DOHH2 (cell line): ENCODE measurements at regions not wholly inside any gene's neighbourhood (a gene's known extent, or its start where the extent isn't known, plus 50 kb on each side); places are given as distances from the start of the nearest gene placed in this dataset.

Source experiments
- H3F3A ChIP-seq: fragments of 200-600 bp; sonication (generic), shearing (Covaris generic); 2 replicates; pipeline ENCODE4 v1.6.0; 2016; ENCODE audit warnings: antibody characterized with exemption, mild to moderate bottlenecking; ENCODE audit not compliant: control insufficient read depth, insufficient read depth
- H3K27ac ChIP-seq: fragments of 200-600 bp; sonication (generic); 2 replicates; pipeline ENCODE4 v1.5.1; 2014; ENCODE audit warnings: low read depth, mild to moderate bottlenecking, low read length, moderate library complexity
- H3K27me3 ChIP-seq: fragments of 200-600 bp; sonication (generic); 2 replicates; pipeline ENCODE4 v1.6.1; 2014; ENCODE audit warnings: mild to moderate bottlenecking, low read length, mixed read lengths; ENCODE audit not compliant: control insufficient read depth
- H3K36me3 ChIP-seq: fragments of 200-600 bp; sonication (generic); 2 replicates; pipeline ENCODE4 v1.6.1; 2014; ENCODE audit warnings: mild to moderate bottlenecking, low read length, moderate library complexity, mixed read lengths; ENCODE audit not compliant: control insufficient read depth
- H3K4me1 ChIP-seq: fragments of 200-600 bp; sonication (generic); 2 replicates; pipeline ENCODE4 v1.6.1; 2014; ENCODE audit warnings: mild to moderate bottlenecking, low read length, mixed read lengths; ENCODE audit not compliant: control insufficient read depth
- H3K4me2 ChIP-seq: fragments of 200-600 bp; sonication (generic); 2 replicates; pipeline ENCODE4 v1.6.0; 2014; ENCODE audit warnings: mild to moderate bottlenecking, low read length, moderate library complexity
- H3K4me3 ChIP-seq: fragments of 200-600 bp; sonication (generic); 2 replicates; pipeline ENCODE4 v1.5.1; 2014; ENCODE audit warnings: mild to moderate bottlenecking, low read length, mixed read lengths
- H3K79me2 ChIP-seq: fragments of 200-600 bp; sonication (generic); 2 replicates; pipeline ENCODE4 v1.6.1; 2014; ENCODE audit warnings: mild to moderate bottlenecking, low read length, mixed read lengths; ENCODE audit not compliant: control insufficient read depth
- H3K9me2 ChIP-seq: fragments of 200-600 bp; sonication (generic); replicated peaks from 2 replicates; pipeline ENCODE4 v1.6.1; 2014; ENCODE audit warnings: mild to moderate bottlenecking, low read length, mixed read lengths; ENCODE audit not compliant: control insufficient read depth
- H3K9me3 ChIP-seq: fragments of 200-600 bp; sonication (generic); 2 replicates; pipeline ENCODE4 v1.6.1; 2014; ENCODE audit warnings: antibody characterized with exemption, low read length, mixed read lengths; ENCODE audit not compliant: control insufficient read depth, insufficient read depth
- H4K20me1 ChIP-seq: fragments of 200-600 bp; sonication (generic); 2 replicates; pipeline ENCODE4 v1.6.0; 2014; ENCODE audit warnings: low read depth, mild to moderate bottlenecking, antibody characterized with exemption, low read length, moderate library complexity; ENCODE audit not compliant: control insufficient read depth, insufficient read depth
- CTCF ChIP-seq: fragments of 200-600 bp; sonication (generic); IDR thresholded peaks from one replicate; pipeline ENCODE4 v1.5.1; 2014; ENCODE audit warnings: antibody characterized with exemption, mild to moderate bottlenecking, low read depth, low read length; ENCODE audit not compliant: poor library complexity, severe bottlenecking
- EZH2phosphoT487 ChIP-seq: fragments of 200-600 bp; sonication (generic); IDR thresholded peaks from 2 replicates; pipeline ENCODE4 v1.6.1; 2017; ENCODE audit warnings: borderline replicate concordance, mild to moderate bottlenecking, antibody characterized with exemption, low read length, moderate library complexity, mixed read lengths

DNA sequence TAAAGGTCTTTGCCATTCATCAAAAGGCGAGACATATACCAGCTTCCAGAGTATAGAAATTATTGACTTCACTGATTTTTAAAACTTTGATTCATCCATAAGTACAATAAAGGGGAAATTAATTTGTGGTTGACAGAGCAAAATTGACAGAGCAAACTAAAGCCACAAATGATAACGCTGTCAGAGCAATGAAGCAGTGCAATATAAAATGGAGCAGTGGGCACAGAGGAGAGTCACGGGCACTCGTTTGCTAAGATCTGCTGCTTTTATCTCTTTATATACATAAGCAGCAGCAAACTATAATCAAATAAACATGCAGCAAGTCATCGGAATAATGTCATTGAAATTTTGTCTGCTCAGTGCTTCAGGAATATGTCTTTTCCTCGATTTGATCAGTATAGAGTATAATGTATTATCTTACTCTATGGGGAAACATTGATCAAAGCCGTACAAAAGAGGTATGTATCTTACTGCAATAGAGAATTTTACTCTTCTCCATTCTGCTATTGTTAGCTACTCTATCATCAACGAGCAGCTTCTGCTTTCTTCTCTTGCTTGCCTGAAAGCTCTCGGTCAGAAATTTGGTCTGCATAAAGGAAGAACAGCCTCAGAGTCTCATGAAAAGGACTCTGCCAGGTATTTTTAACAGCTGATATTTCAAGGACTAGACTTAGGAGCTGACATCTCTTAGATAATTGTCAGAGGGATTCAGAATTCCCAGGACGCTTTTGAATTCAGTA, 546.0 kb upstream of the ARID1B start:
- no peak for TF ChIP-seq CTCF
- TF ChIP-seq EZH2phosphoT487 = no peak
- Histone ChIP-seq H3F3A (no peaks in the 10 kb centered on the region), H3K79me2 (no peaks in the 10 kb centered on the region), H3K27ac (no peak overlapping the region), H3K36me3 (no peaks in the 10 kb centered on the region), H3K4me3 (no peak overlapping the region), H3K27me3 (no peaks in the 10 kb centered on the region), H3K9me3 (no peaks in the 10 kb centered on the region), H3K4me2 (no peak overlapping the region), H4K20me1 (no peaks in the 10 kb centered on the region), H3K9me2 (no peaks in the 10 kb centered on the region), H3K4me1 (no peaks in the 10 kb centered on the region)

DNA sequence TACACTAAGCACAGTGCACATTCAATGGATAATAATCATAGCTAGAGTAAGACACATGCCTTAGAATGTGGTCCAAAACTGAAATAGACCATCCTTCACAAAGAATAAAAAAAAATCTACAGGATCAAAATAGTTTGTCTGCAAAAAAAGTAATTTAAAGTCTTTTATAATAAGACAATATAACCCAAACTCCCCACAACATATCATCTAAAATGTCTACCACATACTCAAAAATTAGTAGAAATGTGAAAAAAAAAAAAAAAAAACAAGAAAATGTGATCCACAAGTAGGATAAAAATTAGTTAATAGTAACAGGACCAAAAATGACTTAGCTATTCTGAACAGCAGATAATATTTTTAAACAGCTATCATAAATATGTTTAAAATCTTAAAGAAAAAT, 557.2 kb upstream of the ARID1B start:
- H3K27ac ChIP-seq = no peak overlapping the region
- no peaks in the 10 kb centered on the region for H3K27me3 ChIP-seq
- no peaks in the 10 kb centered on the region for H3K36me3 ChIP-seq
- no peaks in the 10 kb centered on the region for H3K9me3 ChIP-seq
- no peaks in the 10 kb centered on the region for H4K20me1 ChIP-seq
- TF ChIP-seq EZH2phosphoT487 = no peak
- TF ChIP-seq CTCF = no peak
- H3K79me2 ChIP-seq = no peaks in the 10 kb centered on the region
- H3K4me1 ChIP-seq = no peaks in the 10 kb centered on the region
- H3K4me2 ChIP-seq = no peak overlapping the region
- H3K4me3 ChIP-seq = no peak overlapping the region
- no peaks in the 10 kb centered on the region for H3F3A ChIP-seq
- no peaks in the 10 kb centered on the region for H3K9me2 ChIP-seq

- Histone ChIP-seq H3K4me1 (no peaks in the 10 kb centered on the region), H3K79me2 (no peaks in the 10 kb centered on the region), H3K4me2 (no peak overlapping the region), H3K27ac (no peak overlapping the region), H3K4me3 (no peak overlapping the region), H4K20me1 (no peaks in the 10 kb centered on the region), H3K9me2 (no peaks in the 10 kb centered on the region), H3K27me3 (no peaks in the 10 kb centered on the region), H3K36me3 (no peaks in the 10 kb centered on the region), H3K9me3 (peaks cover 2% of the 10 kb centered on the region; the same call in 1 of the 2 replicates), H3F3A (no peaks in the 10 kb centered on the region)
- no peak for TF ChIP-seq CTCF
Observed at GRCh38 chr6:156205678-156206077, 571.5 kb upstream of the ARID1B start.
